ENCODE measurements at regions not wholly inside any gene's neighbourhood (a gene's known extent, or its start where the extent isn't known, plus 50 kb on each side); places are given as distances from the start of the nearest gene placed in this dataset.
"Not testable (repeated sequence)": the region's sequence is repeated elsewhere in the genome, so short reads cannot be mapped to it uniquely, and the experiment has no call there.

DNA sequence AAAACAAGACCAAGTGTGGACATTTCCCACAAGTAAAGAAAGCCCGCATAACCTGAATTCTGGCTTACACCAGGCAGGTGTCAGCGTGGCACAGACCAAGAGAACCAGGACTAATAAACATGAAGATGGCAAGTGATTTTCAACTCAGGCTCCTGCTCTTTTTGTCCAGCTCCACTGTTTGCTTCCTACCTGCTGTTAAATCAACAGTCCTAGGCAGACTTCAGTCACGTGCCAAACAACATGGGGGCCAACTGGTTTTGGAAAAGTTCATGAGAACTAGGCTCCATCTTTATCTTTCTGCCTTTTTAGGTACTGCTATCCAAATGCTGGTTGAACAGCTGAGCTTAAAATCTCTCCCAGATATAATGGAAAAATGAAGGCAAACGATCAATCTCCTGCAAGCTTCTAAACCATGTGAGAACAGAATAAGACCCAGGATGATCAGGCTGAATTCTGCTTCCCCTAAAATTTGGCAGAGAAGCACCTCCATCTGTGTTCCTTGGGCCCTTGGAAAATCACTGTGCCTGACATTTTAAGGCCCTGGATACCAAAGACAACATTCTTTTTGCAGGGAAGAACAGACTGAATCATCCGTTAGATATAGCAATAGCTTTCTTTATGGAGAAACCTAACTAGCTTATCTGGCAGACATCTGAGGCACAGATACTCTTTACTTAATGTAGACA lies 215.6 kb upstream of the USP15 start:
- Histone ChIP-seq H3K4me1 (ENCODE audit: low read length) (no peaks in the 10 kb centered on the region), H3K79me2 (ENCODE audit: low read length) (no peaks in the 10 kb centered on the region), H3K36me3 (replicated peaks; ENCODE audit: low read depth, low read length) (no peaks in the 10 kb centered on the region), H3K4me2 (ENCODE audit: low read length) (no peak overlapping the region), H3K27ac (ENCODE audit: low read length) (no peak overlapping the region), H3K9me3 (ENCODE audit: insufficient read depth, low read length) (no peaks in the 10 kb centered on the region), H4K20me1 (ENCODE audit: insufficient read depth, low read length) (no peaks in the 10 kb centered on the region), H2AFZ (ENCODE audit: low read depth, low read length) (no peak overlapping the region), H3K9ac (ENCODE audit: low read length) (no peak overlapping the region), H3K27me3 (ENCODE audit: low read depth, low read length) (no peaks in the 10 kb centered on the region), H3K4me3 (ENCODE audit: low read length) (no peak overlapping the region)
- TF ChIP-seq EZH2phosphoT487 (IDR thresholded peaks at IDR 0.05; ENCODE audit: low read depth), result no peak
- TF ChIP-seq, protein P1, sequence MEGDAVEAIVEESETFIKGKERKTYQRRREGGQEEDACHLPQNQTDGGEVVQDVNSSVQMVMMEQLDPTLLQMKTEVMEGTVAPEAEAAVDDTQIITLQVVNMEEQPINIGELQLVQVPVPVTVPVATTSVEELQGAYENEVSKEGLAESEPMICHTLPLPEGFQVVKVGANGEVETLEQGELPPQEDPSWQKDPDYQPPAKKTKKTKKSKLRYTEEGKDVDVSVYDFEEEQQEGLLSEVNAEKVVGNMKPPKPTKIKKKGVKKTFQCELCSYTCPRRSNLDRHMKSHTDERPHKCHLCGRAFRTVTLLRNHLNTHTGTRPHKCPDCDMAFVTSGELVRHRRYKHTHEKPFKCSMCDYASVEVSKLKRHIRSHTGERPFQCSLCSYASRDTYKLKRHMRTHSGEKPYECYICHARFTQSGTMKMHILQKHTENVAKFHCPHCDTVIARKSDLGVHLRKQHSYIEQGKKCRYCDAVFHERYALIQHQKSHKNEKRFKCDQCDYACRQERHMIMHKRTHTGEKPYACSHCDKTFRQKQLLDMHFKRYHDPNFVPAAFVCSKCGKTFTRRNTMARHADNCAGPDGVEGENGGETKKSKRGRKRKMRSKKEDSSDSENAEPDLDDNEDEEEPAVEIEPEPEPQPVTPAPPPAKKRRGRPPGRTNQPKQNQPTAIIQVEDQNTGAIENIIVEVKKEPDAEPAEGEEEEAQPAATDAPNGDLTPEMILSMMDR (IDR thresholded peaks at IDR 0.05; ENCODE audit: low read depth, low read length), result no peak

DNA sequence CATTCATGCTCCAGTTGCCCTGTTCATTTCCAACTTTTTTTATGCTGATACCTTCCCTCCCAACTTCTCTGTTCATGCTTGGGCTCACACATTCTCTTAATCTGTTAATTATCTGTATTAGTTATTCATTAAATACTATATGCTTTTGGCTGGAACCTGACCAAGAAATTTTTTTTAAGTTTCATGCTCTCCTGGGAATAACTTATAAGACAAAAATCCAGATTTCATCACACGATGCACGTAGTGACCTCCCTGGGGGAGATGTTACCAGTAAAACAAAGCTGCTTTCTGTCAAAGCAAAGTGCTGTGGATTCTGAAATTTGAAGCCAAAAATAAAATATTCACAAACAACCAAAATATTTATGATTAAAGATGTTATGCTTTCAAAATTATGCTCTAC lies 215.0 kb upstream of the USP15 start:
- H3K27ac ChIP-seq (ENCODE audit: low read length), result no peak overlapping the region
- no peaks in the 10 kb centered on the region for H3K27me3 ChIP-seq (ENCODE audit: low read depth, low read length)
- no peaks in the 10 kb centered on the region for H3K4me1 ChIP-seq (ENCODE audit: low read length)
- H3K79me2 ChIP-seq (ENCODE audit: low read length), result no peaks in the 10 kb centered on the region
- H3K4me3 ChIP-seq (ENCODE audit: low read length), result no peak overlapping the region
- H3K4me2 ChIP-seq (ENCODE audit: low read length), result no peak overlapping the region
- TF ChIP-seq, protein P1 (IDR thresholded peaks at IDR 0.05; ENCODE audit: low read depth, low read length), result no peak
- no peak for TF ChIP-seq EZH2phosphoT487 (IDR thresholded peaks at IDR 0.05; ENCODE audit: low read depth)
- H3K36me3 ChIP-seq (replicated peaks; ENCODE audit: low read depth, low read length), result no peaks in the 10 kb centered on the region
- no peaks in the 10 kb centered on the region for H4K20me1 ChIP-seq (ENCODE audit: insufficient read depth, low read length)
- H2AFZ ChIP-seq (ENCODE audit: low read depth, low read length), result no peak overlapping the region
- no peak overlapping the region for H3K9ac ChIP-seq (ENCODE audit: low read length)
- H3K9me3 ChIP-seq (ENCODE audit: insufficient read depth, low read length), result no peaks in the 10 kb centered on the region

DNA sequence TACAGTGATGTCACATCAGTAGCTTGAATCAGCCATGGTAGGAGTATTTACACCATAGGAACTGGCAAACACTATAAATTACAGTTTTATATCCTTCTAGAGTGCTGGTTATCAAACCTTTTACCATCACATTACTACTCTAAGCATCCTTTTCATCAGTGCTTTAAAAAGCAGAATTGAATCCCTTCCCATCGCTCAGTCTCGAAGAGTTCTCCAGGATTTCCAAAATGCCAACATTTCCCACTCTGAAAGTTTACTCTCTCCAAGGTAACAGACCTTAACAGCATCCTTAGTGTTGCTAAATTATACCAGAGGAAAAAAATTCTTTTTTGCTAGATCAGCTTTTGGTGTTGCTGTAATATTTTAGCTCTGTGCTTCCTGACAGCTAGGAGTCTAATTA lies 209.4 kb upstream of the USP15 start:
- TF ChIP-seq, protein P1 (IDR thresholded peaks at IDR 0.05; ENCODE audit: low read depth, low read length), result no peak
- TF ChIP-seq EZH2phosphoT487 (IDR thresholded peaks at IDR 0.05; ENCODE audit: low read depth), result no peak
- Histone ChIP-seq H3K27ac (ENCODE audit: low read length) (no peak overlapping the region), H3K9ac (ENCODE audit: low read length) (no peak overlapping the region)

DNA sequence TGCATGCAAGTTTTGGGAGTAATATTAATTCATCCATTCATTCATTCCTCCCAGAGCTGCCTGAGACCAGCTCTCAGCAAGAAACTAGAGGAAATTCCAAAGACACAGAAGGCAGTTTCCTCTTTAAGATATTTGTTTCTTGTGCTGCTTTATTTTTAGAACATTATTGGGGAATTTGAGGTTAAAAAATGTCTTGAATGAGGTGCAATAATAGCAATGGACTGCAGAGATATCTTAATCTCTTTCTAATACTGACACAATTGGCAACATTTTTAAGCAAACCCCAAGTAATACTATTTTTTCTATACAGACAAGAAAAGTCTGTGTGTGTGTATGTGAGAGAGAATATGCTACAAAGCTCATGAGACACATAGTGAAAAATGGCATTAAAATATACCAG lies 190.2 kb upstream of the USP15 start:
- Histone ChIP-seq H3K27me3 (ENCODE audit: low read depth, low read length) (no peaks in the 10 kb centered on the region), H3K4me1 (ENCODE audit: low read length) (no peaks in the 10 kb centered on the region), H3K36me3 (replicated peaks; ENCODE audit: low read depth, low read length) (no peaks in the 10 kb centered on the region), H3K27ac (ENCODE audit: low read length) (no peak overlapping the region), H3K79me2 (ENCODE audit: low read length) (no peaks in the 10 kb centered on the region), H3K4me2 (ENCODE audit: low read length) (no peak overlapping the region), H3K9ac (ENCODE audit: low read length) (no peak overlapping the region), H2AFZ (ENCODE audit: low read depth, low read length) (no peak overlapping the region), H4K20me1 (ENCODE audit: insufficient read depth, low read length) (no peaks in the 10 kb centered on the region), H3K4me3 (ENCODE audit: low read length) (no peak overlapping the region), H3K9me3 (ENCODE audit: insufficient read depth, low read length) (no peaks in the 10 kb centered on the region)
- TF ChIP-seq EZH2phosphoT487 (IDR thresholded peaks at IDR 0.05; ENCODE audit: low read depth), result no peak
- TF ChIP-seq, protein P1 (IDR thresholded peaks at IDR 0.05; ENCODE audit: low read depth, low read length), result no peak

More for the DNA sequence above, 209.4 kb upstream of the USP15 start:
- Histone ChIP-seq H4K20me1 (ENCODE audit: insufficient read depth, low read length) (no peaks in the 10 kb centered on the region), H3K4me2 (ENCODE audit: low read length) (no peak overlapping the region), H3K4me3 (ENCODE audit: low read length) (no peak overlapping the region), H3K9me3 (ENCODE audit: insufficient read depth, low read length) (no peaks in the 10 kb centered on the region), H3K79me2 (ENCODE audit: low read length) (no peaks in the 10 kb centered on the region), H3K27me3 (ENCODE audit: low read depth, low read length) (no peaks in the 10 kb centered on the region), H2AFZ (ENCODE audit: low read depth, low read length) (no peak overlapping the region), H3K36me3 (replicated peaks; ENCODE audit: low read depth, low read length) (no peaks in the 10 kb centered on the region), H3K4me1 (ENCODE audit: low read length) (no peaks in the 10 kb centered on the region)

DNA sequence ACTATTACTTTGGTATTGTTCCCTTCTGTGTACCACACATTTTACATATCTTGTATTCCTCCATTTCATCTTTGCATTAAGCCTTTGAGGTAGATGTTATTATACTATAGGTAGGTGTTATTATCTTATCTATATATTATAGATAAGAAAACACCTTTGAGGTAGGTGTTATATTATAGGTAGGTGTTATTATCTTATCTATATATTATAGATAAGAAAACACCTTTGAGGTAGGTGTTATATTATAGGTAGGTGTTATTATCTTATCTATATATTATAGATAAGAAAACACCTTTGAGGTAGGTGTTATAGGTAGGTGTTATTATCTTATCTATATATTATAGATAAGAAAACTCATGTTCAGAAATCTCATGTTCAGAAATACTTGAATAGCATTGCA lies 187.0 kb upstream of the USP15 start:
- H3K4me2 ChIP-seq (ENCODE audit: low read length); H4K20me1 ChIP-seq (ENCODE audit: insufficient read depth, low read length); H3K27ac ChIP-seq (ENCODE audit: low read length); H3K9me3 ChIP-seq (ENCODE audit: insufficient read depth, low read length); H3K79me2 ChIP-seq (ENCODE audit: low read length); H2AFZ ChIP-seq (ENCODE audit: low read depth, low read length); H3K36me3 ChIP-seq (replicated peaks; ENCODE audit: low read depth, low read length); H3K9ac ChIP-seq (ENCODE audit: low read length); H3K4me3 ChIP-seq (ENCODE audit: low read length); H3K27me3 ChIP-seq (ENCODE audit: low read depth, low read length): not testable (repeated sequence)
- peaks cover 22% of the 10 kb centered on the region for H3K4me1 ChIP-seq (ENCODE audit: low read length)

Data from OCI-LY3 (cell line).